ENCODE measurements at regions not wholly inside any gene's neighbourhood (a gene's known extent, or its start where the extent isn't known, plus 50 kb on each side); places are given as distances from the start of the nearest gene placed in this dataset.
"Not testable (repeated sequence)": the region's sequence is repeated elsewhere in the genome, so short reads cannot be mapped to it uniquely, and the experiment has no call there.

- DNase-seq (ENCODE audit: low read depth in 2 of 2), result no peak
Observed at GRCh38 chr1:219726480-219727272, 113.8 kb upstream of the ZC3H11B start.

GRCh38 chr1:219724440-219724839, 111.5 kb upstream of the ZC3H11B start:
- DNase-seq (ENCODE audit: low read depth in 2 of 2), result no peak

GRCh38 chr1:219717536-219717935, 104.6 kb upstream of the ZC3H11B start:
- no peak for DNase-seq (ENCODE audit: low read depth in 2 of 2)

GRCh38 chr1:219716611-219717114, 103.8 kb upstream of the ZC3H11B start:
- no peak for DNase-seq (ENCODE audit: low read depth in 2 of 2)

GRCh38 chr1:219713981-219714381, 101.1 kb upstream of the ZC3H11B start:
- DNase-seq (ENCODE audit: low read depth in 2 of 2), result no peak

GRCh38 chr1:219712506-219712905, 99.6 kb upstream of the ZC3H11B start:
- no peak for DNase-seq (ENCODE audit: low read depth in 2 of 2)

GRCh38 chr1:219710529-219711194, 97.8 kb upstream of the ZC3H11B start:
- no peak for DNase-seq (ENCODE audit: low read depth in 2 of 2)

GRCh38 chr1:219708919-219709543, 96.1 kb upstream of the ZC3H11B start:
- DNase-seq (ENCODE audit: low read depth in 2 of 2), result no peak

GRCh38 chr1:219707885-219708284, 95.0 kb upstream of the ZC3H11B start:
- DNase-seq (ENCODE audit: low read depth in 2 of 2), result not testable (repeated sequence)

- DNase-seq (ENCODE audit: low read depth in 2 of 2), result not testable (repeated sequence)
Observed at GRCh38 chr1:219704331-219704730, 91.4 kb upstream of the ZC3H11B start.

- no peak for DNase-seq (ENCODE audit: low read depth in 2 of 2)
Observed at GRCh38 chr1:219703368-219703639, 90.4 kb upstream of the ZC3H11B start.

GRCh38 chr1:219701476-219701875, 88.6 kb upstream of the ZC3H11B start:
- DNase-seq (ENCODE audit: low read depth in 2 of 2), result no peak

- no peak for DNase-seq (ENCODE audit: low read depth in 2 of 2)
Observed at GRCh38 chr1:219699870-219700269, 87.0 kb upstream of the ZC3H11B start.

GRCh38 chr1:219697682-219698081, 84.8 kb upstream of the ZC3H11B start:
- DNase-seq (ENCODE audit: low read depth in 2 of 2), result no peak

- DNase-seq (ENCODE audit: low read depth in 2 of 2), result no peak
Observed at GRCh38 chr1:219692981-219693380, 80.1 kb upstream of the ZC3H11B start.

- no peak for DNase-seq (ENCODE audit: low read depth in 2 of 2)
Observed at GRCh38 chr1:219689774-219690173, 76.9 kb upstream of the ZC3H11B start.

GRCh38 chr1:219687779-219688178, 74.9 kb upstream of the ZC3H11B start:
- DNase-seq (ENCODE audit: low read depth in 2 of 2), result no peak

GRCh38 chr1:219686171-219686570, 73.3 kb upstream of the ZC3H11B start:
- no peak for DNase-seq (ENCODE audit: low read depth in 2 of 2)

- DNase-seq (ENCODE audit: low read depth in 2 of 2), result no peak
Observed at GRCh38 chr1:219682788-219683187, 69.9 kb upstream of the ZC3H11B start.

- no peak for DNase-seq (ENCODE audit: low read depth in 2 of 2)
Observed at GRCh38 chr1:219681876-219682275, 69.0 kb upstream of the ZC3H11B start.

GRCh38 chr1:219676012-219676765, 63.3 kb upstream of the ZC3H11B start:
- DNase-seq (ENCODE audit: low read depth in 2 of 2), result no peak

Measured in stimulated activated CD4-positive, alpha-beta T cell treated with anti-CD3 and anti-CD28 coated beads, Interleukin-4, amount 100 ng/mL, for 48 hours (primary cell).